H9 (cell line): ENCODE measurements at regions not wholly inside any gene's neighbourhood (a gene's known extent, or its start where the extent isn't known, plus 50 kb on each side); places are given as distances from the start of the nearest gene placed in this dataset.

Source experiments
- DNase-seq: peaks from one replicate; pipeline ENCODE4 v3.0.0-alpha.2; 2017
- H2AFZ ChIP-seq: one replicate; pipeline ENCODE4 v1.6.1; 2013; ENCODE audit warnings: mild to moderate bottlenecking, low read length, control low read depth, moderate library complexity
- H2AK5ac ChIP-seq: 2 replicates; pipeline ENCODE4 v1.6.1; 2013; ENCODE audit warnings: low read length, control low read depth, mixed read lengths; ENCODE audit not compliant: insufficient read length
- H2BK120ac ChIP-seq: one replicate; pipeline ENCODE4 v1.6.1; 2013; ENCODE audit warnings: low read depth, mild to moderate bottlenecking, low read length, control low read depth, inconsistent platforms; ENCODE audit not compliant: poor library complexity, severe bottlenecking
- H2BK12ac ChIP-seq: 2 replicates; pipeline ENCODE4 v1.6.1; 2013; ENCODE audit warnings: low read length, control low read depth, mixed read lengths, low read depth; ENCODE audit not compliant: insufficient read length
- H2BK15ac ChIP-seq: 2 replicates; pipeline ENCODE4 v1.6.1; 2013; ENCODE audit warnings: low read depth, low read length, control low read depth
- H2BK20ac ChIP-seq: one replicate; pipeline ENCODE4 v1.6.1; 2013; ENCODE audit warnings: low read depth, mild to moderate bottlenecking, low read length, control low read depth, inconsistent platforms; ENCODE audit not compliant: poor library complexity, severe bottlenecking
- H2BK5ac ChIP-seq: 2 replicates; pipeline ENCODE4 v1.6.1; 2013; ENCODE audit warnings: low read length, control low read depth, mixed read lengths; ENCODE audit not compliant: insufficient read length
- H3K14ac ChIP-seq: 2 replicates; pipeline ENCODE4 v1.6.1; 2013; ENCODE audit warnings: low read length, control low read depth; ENCODE audit not compliant: insufficient read depth
- H3K18ac ChIP-seq: 2 replicates; pipeline ENCODE4 v1.6.1; 2013; ENCODE audit warnings: low read depth, mild to moderate bottlenecking, mixed read lengths, low read length, control low read depth; ENCODE audit not compliant: insufficient read length
- H3K23ac ChIP-seq: 2 replicates; pipeline ENCODE4 v1.6.1; 2013; ENCODE audit warnings: low read length, control low read depth, mixed read lengths, low read depth; ENCODE audit not compliant: insufficient read length
- H3K23me2 ChIP-seq: 2 replicates; pipeline ENCODE4 v1.6.1; 2013; ENCODE audit warnings: low read depth, mild to moderate bottlenecking, mixed read lengths, low read length, control low read depth; ENCODE audit not compliant: insufficient read length, poor library complexity, severe bottlenecking
- H3K27ac ChIP-seq: 2 replicates; pipeline ENCODE4 v1.5.1; 2013; ENCODE audit warnings: low read length, control low read depth, mixed read lengths, low read depth; ENCODE audit not compliant: insufficient read length
- H3K27me3 ChIP-seq: 2 replicates; pipeline ENCODE4 v1.6.1; 2013; ENCODE audit warnings: low read length, control low read depth, inconsistent platforms; ENCODE audit not compliant: insufficient read depth
- H3K4ac ChIP-seq: 2 replicates; pipeline ENCODE4 v1.6.1; 2013; ENCODE audit warnings: low read depth, mild to moderate bottlenecking, control low read depth, inconsistent platforms, low read length, moderate library complexity
- H3K4me1 ChIP-seq: 2 replicates; pipeline ENCODE4 v1.6.1; 2013; ENCODE audit warnings: low read length, control low read depth, inconsistent platforms; ENCODE audit not compliant: insufficient read depth
- H3K4me2 ChIP-seq: 2 replicates; pipeline ENCODE4 v1.6.1; 2013; ENCODE audit warnings: low read length, control low read depth, mixed read lengths; ENCODE audit not compliant: insufficient read length, insufficient read depth
- H3K56ac ChIP-seq: 2 replicates; pipeline ENCODE4 v1.6.1; 2013; ENCODE audit warnings: low read depth, mild to moderate bottlenecking, mixed read lengths, low read length, control low read depth; ENCODE audit not compliant: insufficient read length
- H3K79me1 ChIP-seq: 2 replicates; pipeline ENCODE4 v1.6.1; 2013; ENCODE audit warnings: low read depth, mild to moderate bottlenecking, moderate library complexity, low read length, control low read depth, inconsistent platforms; ENCODE audit not compliant: insufficient read depth, poor library complexity, severe bottlenecking
- H3K79me2 ChIP-seq: 2 replicates; pipeline ENCODE4 v1.6.1; 2013; ENCODE audit warnings: low read length, control low read depth, inconsistent platforms; ENCODE audit not compliant: insufficient read depth
- H3K9ac ChIP-seq: 2 replicates; pipeline ENCODE4 v1.6.1; 2013; ENCODE audit warnings: low read length, control low read depth, mixed read lengths; ENCODE audit not compliant: insufficient read length; ENCODE audit errors: extremely low read depth
- H3K9me3 ChIP-seq: one replicate; pipeline ENCODE4 v1.6.1; 2013; ENCODE audit warnings: low read depth, low read length, inconsistent platforms; ENCODE audit not compliant: control insufficient read depth
- H3T11ph ChIP-seq: one replicate; pipeline ENCODE4 v1.6.1; 2013; ENCODE audit warnings: mild to moderate bottlenecking, low read length, control low read depth, inconsistent platforms
- H4K20me1 ChIP-seq: one replicate; pipeline ENCODE4 v1.6.1; 2013; ENCODE audit not compliant: control insufficient read depth, insufficient read length, insufficient read depth
- H4K5ac ChIP-seq: 2 replicates; pipeline ENCODE4 v1.6.1; 2013; ENCODE audit warnings: low read depth, mild to moderate bottlenecking, mixed read lengths, low read length, control low read depth; ENCODE audit not compliant: insufficient read length
- H4K8ac ChIP-seq: replicated peaks from 2 replicates; pipeline ENCODE4 v1.6.1; 2013; ENCODE audit warnings: low read length, control low read depth, mixed read lengths, low read depth; ENCODE audit not compliant: insufficient read length
- H4K91ac ChIP-seq: 2 replicates; pipeline ENCODE4 v1.6.1; 2013; ENCODE audit warnings: low read depth, mild to moderate bottlenecking, moderate library complexity, mixed read lengths, low read length, control low read depth; ENCODE audit not compliant: insufficient read length
- H3K27ac Mint-ChIP-seq, 3 experiments: 2 replicates in 2 of 3; 3 replicates in 1 of 3; pipeline ENCODE4 v1.8.0; 2020 to 2021; ENCODE audit warnings: mixed read lengths in 3 of 3, mild to moderate bottlenecking in 1 of 3, moderate library complexity in 1 of 3
- H3K27me3 Mint-ChIP-seq: 2 replicates; pipeline ENCODE4 v1.8.0; 2021; ENCODE audit warnings: low read depth, mild to moderate bottlenecking, moderate library complexity, mixed read lengths
- H3K36me3 Mint-ChIP-seq, 3 experiments: 2 replicates in 2 of 3; 3 replicates in 1 of 3; pipeline ENCODE4 v1.8.0; 2020 to 2021; ENCODE audit warnings: low read depth in 3 of 3, mixed read lengths in 3 of 3; ENCODE audit not compliant: insufficient read depth in 1 of 3
- H3K4me1 Mint-ChIP-seq, 2 experiments: 2 replicates each; pipeline ENCODE4 v1.8.0; 2020; ENCODE audit warnings: mixed read lengths in 2 of 2
- H3K4me3 Mint-ChIP-seq, 2 experiments: 2 replicates in 1 of 2; 3 replicates in 1 of 2; pipeline ENCODE4 v1.8.0; 2020 to 2021; ENCODE audit warnings: mild to moderate bottlenecking in 2 of 2, mixed read lengths in 2 of 2, moderate library complexity in 1 of 2
- H3K9me3 Mint-ChIP-seq, 2 experiments: 2 replicates in 1 of 2; 3 replicates in 1 of 2; pipeline ENCODE4 v1.8.0; 2020; ENCODE audit warnings: mild to moderate bottlenecking in 2 of 2, mixed read lengths in 2 of 2, moderate library complexity in 1 of 2
- CTCF ChIP-seq: fragments of 200-600 bp; sonication (generic); conservative IDR thresholded peaks from 3 replicates; pipeline ENCODE4 v1.8.0; 2021; ENCODE audit warnings: antibody characterized with exemption, mild to moderate bottlenecking
- WGBS: extraction: QIAGEN DNeasy Blood & Tissue Kit; methylation state at CpG from one replicate; pipeline ENCODE4 v1.1.7; 2013; ENCODE audit warnings: missing lambda C conversion rate, low lambda C conversion rate, mixed read lengths; ENCODE audit not compliant: insufficient read length; ENCODE audit errors: extremely low coverage; 5-methylcytosine and 5-hydroxymethylcytosine counted together

- Histone ChIP-seq H2AFZ (no peak overlapping the region), H3K79me2 (no peaks in the 10 kb centered on the region), H4K8ac (no peak overlapping the region), H2BK15ac (no peak overlapping the region), H2BK5ac (no peak overlapping the region), H3K23me2 (no peaks in the 10 kb centered on the region), H2BK120ac (no peak overlapping the region), H3T11ph (no peak overlapping the region), H3K9me3 (no peaks in the 10 kb centered on the region), H3K23ac (no peak overlapping the region), H2BK20ac (no peak overlapping the region), H3K4ac (no peak overlapping the region), H3K27me3 (no peaks in the 10 kb centered on the region), H3K79me1 (no peaks in the 10 kb centered on the region), H2AK5ac (no peak overlapping the region), H4K91ac (no peak overlapping the region), H2BK12ac (no peak overlapping the region), H4K20me1 (no peaks in the 10 kb centered on the region), H4K5ac (no peak overlapping the region), H3K27ac (no peak overlapping the region), H3K4me1 (no peaks in the 10 kb centered on the region; the same call in 1 of the 2 replicates), H3K56ac (no peak overlapping the region), H3K18ac (no peak overlapping the region), H3K9ac (no peak overlapping the region), H3K14ac (no peak overlapping the region), H3K4me2 (no peak overlapping the region)
- peaks cover 11% of the 10 kb centered on the region for H3K27me3 Mint-ChIP-seq
- no peak overlapping the region; a peak in 1 of 7 replicates for H3K27ac Mint-ChIP-seq
- WGBS = no CpG with 5 or more reads among the region's 3 CpGs
- DNase-seq = no peak
- H3K4me3 Mint-ChIP-seq = no peak overlapping the region
- H3K36me3 Mint-ChIP-seq = peaks cover 0 to 6% (median 5%) of the 10 kb centered on the region in 3 experiments; a peak in 4 of 7 replicates
- peaks cover 19 to 28% of the 10 kb centered on the region in 2 experiments for H3K4me1 Mint-ChIP-seq
- no peak for TF ChIP-seq CTCF
- H3K9me3 Mint-ChIP-seq = peaks cover 5 to 6% of the 10 kb centered on the region in 2 experiments; a peak in 4 of 5 replicates
These were observed 98.7 kb downstream of the ABCC12 start for GRCh38 chr16:48057048-48057447.
